Activated T-helper 2 cell treated with anti-CD3 and anti-CD28 coated beads, Interferon-gamma antibody, Interleukin-2, Interleukin-4, amounts not matched to agents 10 μg/mL and 5 μg/mL and 100 μg/mL, durations not matched to agents 14 hours and 24 hours and 36 hours (primary cell): ENCODE measurements at regions not wholly inside any gene's neighbourhood (a gene's known extent, or its start where the extent isn't known, plus 50 kb on each side); places are given as distances from the start of the nearest gene placed in this dataset.

Experiments
- DNase-seq: peaks from one replicate; pipeline ENCODE4 v3.0.0; 2021; ENCODE audit warnings: low spot score
- H3K27ac Mint-ChIP-seq: one replicate; pipeline ENCODE4 v1.8.0; 2021; ENCODE audit warnings: mixed read lengths
- H3K27me3 Mint-ChIP-seq: one replicate; pipeline ENCODE4 v1.8.0; 2021; ENCODE audit warnings: low read depth, mixed read lengths
- H3K36me3 Mint-ChIP-seq: one replicate; pipeline ENCODE4 v1.8.0; 2021; ENCODE audit warnings: low read depth, mixed read lengths
- H3K4me1 Mint-ChIP-seq: one replicate; pipeline ENCODE4 v1.8.0; 2021; ENCODE audit warnings: low read depth, mixed read lengths
- H3K4me3 Mint-ChIP-seq: one replicate; pipeline ENCODE4 v1.8.0; 2021; ENCODE audit warnings: low read depth, mild to moderate bottlenecking, moderate library complexity, mixed read lengths
- H3K9me3 Mint-ChIP-seq: one replicate; pipeline ENCODE4 v1.8.0; 2021; ENCODE audit warnings: mixed read lengths
- intact Hi-C: fragments of 100-400 bp; cut with micrococcal nuclease; formaldehyde crosslinking; loops from one replicate; pipeline ENCODE4 v1.15.1; 2023

DNA sequence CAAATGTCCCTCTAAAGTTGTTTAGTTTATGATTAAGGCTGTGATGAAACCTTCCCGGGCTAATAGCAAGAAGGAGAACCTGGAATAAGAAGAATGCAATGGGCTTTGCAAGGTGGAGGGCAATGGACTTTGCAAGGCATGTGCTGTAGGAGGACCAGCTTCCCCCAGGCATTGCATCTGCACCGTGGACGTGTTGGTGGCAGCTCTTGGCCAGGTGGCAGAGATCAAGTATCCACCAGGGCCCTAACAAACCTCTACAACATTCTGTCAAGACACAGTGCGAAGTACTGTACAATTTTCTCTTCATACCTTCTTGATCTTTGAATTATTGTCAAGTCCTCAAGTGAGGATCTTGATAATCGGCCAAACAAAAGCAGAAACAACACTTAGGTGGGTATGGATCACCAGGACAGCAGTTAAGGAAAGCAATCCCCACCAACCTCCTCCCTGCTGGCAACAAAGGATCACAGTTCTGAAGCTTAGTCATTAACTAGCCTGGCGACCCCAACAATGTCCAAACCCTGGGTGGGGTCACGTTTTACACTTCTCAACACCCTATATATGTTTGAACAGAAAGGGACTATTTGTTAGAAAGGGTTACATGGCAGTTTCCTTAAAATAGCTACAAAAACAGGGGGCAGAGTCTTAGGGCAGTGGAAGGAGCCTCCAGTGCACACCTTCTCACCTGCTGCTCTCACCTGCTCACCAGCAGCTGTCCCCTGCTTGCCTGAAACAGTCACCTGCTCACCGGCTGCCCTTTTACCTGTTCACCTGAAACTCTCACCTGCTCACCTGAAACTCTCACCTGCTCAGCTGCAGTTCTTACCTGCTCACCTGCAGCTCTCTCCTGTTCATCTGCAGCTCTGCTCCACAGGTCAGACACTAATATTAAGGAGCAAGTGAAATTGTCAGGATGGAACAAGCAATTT lies 137.9 kb upstream of the LIPC start:
- peaks cover 34% of the 10 kb centered on the region for H3K4me1 Mint-ChIP-seq
- no peaks in the 10 kb centered on the region for H3K36me3 Mint-ChIP-seq
- H3K27ac Mint-ChIP-seq = peak overlapping the region; percentile 18
- no peak for DNase-seq
- no peaks in the 10 kb centered on the region for H3K27me3 Mint-ChIP-seq
- no peak overlapping the region for H3K4me3 Mint-ChIP-seq
- H3K9me3 Mint-ChIP-seq = peaks cover 17% of the 10 kb centered on the region
- intact Hi-C loops = no loop called here

DNA sequence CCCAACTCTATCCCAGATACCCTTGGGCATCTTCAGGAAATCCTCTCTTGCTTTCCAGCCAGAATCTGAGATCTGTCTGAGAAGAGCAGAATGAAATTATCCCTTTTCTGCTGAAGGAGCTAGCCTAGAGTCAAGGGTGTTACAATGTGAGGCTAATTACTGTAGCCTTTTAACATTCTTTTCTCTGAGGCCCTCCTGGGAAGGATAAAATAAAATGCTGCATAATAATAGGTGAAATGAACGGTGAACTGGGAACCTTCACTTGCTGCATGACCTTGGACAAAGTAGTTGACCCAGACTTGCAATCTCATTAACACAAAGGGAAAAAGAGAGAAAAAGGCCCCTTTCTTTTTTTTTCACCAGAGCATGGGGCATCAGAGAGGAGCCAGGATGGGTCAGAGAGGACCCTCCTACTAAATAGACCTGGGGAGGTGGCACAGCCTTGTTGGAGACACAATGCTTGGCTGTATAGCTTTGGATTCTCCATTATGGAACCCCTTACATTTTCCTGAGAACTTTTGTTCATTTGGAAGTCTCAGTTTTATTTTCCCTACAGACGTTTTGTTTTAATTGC lies 137.0 kb upstream of the LIPC start:
- Mint-ChIP-seq H3K27ac (no peak overlapping the region), H3K9me3 (peaks cover 17% of the 10 kb centered on the region), H3K4me1 (peaks cover 34% of the 10 kb centered on the region), H3K36me3 (no peaks in the 10 kb centered on the region), H3K27me3 (no peaks in the 10 kb centered on the region), H3K4me3 (no peak overlapping the region)
- intact Hi-C loops = no loop called here
- no peak for DNase-seq

DNA sequence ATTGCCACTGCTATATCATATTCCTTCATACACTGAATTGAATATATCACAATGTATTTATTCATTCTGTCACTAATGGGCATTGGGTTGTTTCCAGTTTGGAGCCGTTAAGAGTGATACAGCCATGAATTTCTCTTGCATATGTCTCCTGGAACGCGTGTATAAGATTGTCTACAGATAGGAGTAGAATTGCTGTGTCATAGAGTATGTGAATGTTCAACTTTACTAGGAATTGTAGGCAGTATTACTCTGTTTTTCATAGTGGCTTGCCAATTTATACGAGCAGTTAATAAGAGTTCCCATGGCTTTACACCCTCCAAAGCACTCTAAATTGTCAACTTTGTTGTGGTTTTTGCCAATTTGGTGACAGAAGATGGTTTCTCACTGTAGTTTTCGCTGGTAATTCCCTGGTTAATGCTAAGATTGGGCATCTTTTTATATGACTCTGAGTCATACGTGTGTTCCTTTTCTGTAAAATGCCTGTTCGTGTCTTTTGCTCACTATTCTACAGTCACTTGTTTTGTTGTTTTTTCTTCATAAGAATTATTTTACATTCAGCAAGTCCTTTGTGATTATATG lies 136.1 kb upstream of the LIPC start:
- no peaks in the 10 kb centered on the region for H3K27me3 Mint-ChIP-seq
- H3K4me1 Mint-ChIP-seq = peaks cover 31% of the 10 kb centered on the region
- intact Hi-C loops = no loop called here

DNA sequence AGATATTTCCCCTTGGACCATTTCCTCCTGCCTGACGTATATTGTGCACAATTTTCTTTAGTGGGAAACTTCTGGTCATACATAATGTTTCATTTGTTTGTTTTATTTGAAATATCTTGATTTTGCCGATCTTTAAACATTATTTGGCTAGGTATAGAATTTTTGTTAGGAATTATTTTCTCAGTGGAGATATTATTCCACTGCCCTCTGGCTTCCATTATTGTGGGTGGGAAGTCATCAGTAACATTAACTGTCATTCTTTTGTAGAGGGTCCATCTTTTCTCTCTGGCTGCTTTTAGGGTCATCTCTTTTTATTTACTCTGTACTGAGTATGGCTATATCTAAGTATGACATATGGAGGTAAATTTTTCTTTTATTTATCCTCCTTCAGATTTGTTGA lies 135.5 kb upstream of the LIPC start:
- Mint-ChIP-seq H3K27me3 (no peaks in the 10 kb centered on the region), H3K36me3 (no peaks in the 10 kb centered on the region), H3K4me3 (no peak overlapping the region), H3K9me3 (peaks cover 17% of the 10 kb centered on the region), H3K27ac (no peak overlapping the region), H3K4me1 (peaks cover 28% of the 10 kb centered on the region)
- DNase-seq = no peak
- intact Hi-C loops = no loop called here

More for the DNA sequence above, 136.1 kb upstream of the LIPC start:
- H3K27ac Mint-ChIP-seq = no peak overlapping the region
- H3K9me3 Mint-ChIP-seq = peaks cover 17% of the 10 kb centered on the region
- DNase-seq = no peak
- no peaks in the 10 kb centered on the region for H3K36me3 Mint-ChIP-seq
- no peak overlapping the region for H3K4me3 Mint-ChIP-seq

DNA sequence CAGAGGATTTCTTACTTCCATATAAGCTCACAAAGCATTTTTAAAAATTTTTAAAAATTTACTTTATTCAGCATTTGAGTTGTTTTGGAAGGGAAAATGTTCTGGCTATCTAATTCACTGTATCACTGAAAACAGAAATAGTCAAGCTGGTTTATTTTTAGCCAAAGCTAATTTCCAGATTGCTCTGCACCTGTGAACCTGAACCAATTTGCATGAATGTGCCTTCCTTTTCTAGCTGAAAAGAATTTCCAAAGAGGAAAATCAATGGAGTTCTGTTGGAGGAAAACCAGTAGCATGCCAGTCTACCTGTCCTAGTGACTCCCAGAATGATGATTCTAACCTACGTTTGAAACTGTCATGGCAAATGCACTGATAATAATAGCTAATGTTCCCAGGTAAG lies 134.2 kb upstream of the LIPC start:
- intact Hi-C loops = no loop called here
- Mint-ChIP-seq H3K36me3 (no peaks in the 10 kb centered on the region), H3K27me3 (no peaks in the 10 kb centered on the region), H3K4me3 (no peak overlapping the region), H3K27ac (no peak overlapping the region), H3K9me3 (peaks cover 17% of the 10 kb centered on the region), H3K4me1 (peaks cover 16% of the 10 kb centered on the region)
- no peak for DNase-seq

DNA sequence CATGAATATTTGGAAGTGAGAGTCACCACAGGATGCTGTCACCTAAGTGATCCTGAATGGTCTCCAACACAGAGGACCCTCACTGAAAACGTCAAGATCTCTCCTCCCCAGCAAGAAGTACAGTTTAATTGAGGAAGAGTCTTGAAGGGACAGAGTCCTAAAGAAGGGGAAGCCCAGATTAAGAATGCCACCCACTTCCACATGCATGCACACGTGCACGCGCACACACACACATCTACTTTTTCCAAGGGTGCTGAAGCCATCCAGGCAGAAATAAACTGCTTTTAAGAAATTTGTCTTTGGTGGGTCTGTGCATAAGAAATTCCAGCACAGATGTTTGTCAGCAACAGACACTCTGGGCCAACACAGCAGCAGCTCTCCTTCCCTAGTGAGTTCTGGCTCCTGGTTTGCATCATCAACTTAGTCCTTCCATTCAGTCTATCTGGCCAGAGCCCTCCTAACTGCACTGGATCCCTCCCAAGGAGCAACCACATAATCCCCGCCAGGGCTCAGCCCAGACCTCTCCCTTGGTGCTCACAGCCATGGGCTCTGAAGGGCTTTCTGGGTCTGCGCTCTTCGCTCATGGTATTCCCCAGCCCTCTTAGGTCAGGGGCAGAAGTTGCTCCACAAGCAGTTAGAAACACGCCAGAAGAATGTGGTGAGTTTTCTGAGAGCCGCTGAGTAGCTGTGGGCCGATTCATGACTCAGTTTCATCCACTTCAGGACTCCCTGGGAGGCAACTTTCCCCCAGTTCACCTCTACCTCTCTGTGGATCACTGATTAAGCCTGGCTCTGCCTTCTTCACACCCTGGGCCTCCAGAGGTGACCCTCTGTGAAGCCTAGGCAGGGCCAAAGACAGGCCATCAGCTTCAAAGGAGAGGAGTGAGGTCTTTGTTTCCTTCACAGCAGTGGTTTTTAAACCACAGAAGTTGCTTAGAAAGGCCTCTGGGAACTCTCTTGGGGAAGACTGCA lies 132.6 kb upstream of the LIPC start:
- intact Hi-C loops = no loop called here
- H3K27me3 Mint-ChIP-seq = no peaks in the 10 kb centered on the region
- H3K4me3 Mint-ChIP-seq = no peak overlapping the region
- no peaks in the 10 kb centered on the region for H3K36me3 Mint-ChIP-seq
- no peak overlapping the region for H3K27ac Mint-ChIP-seq
- no peak for DNase-seq
- H3K4me1 Mint-ChIP-seq = peaks cover 12% of the 10 kb centered on the region
- H3K9me3 Mint-ChIP-seq = peaks cover 17% of the 10 kb centered on the region

DNA sequence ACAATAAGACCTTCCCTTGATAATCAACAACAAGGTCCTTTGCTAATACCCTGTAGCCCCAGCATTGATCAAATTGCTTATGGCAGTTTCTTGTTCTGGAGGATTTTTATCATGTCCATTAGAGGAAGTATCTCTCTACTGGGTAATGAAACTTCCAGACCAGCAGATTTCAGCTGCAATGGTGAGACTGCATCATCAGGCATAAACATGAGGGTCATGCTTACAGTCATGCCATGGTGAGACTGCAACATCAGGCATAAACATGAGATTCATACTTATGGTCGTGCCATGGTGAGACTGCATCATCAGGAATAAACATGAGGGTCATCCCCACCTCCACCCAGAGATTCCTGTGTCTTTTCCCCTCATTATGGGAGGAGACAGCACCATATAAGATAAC lies 129.0 kb upstream of the LIPC start:
- intact Hi-C loops = no loop called here
- H3K4me3 Mint-ChIP-seq = no peak overlapping the region
- H3K36me3 Mint-ChIP-seq = no peaks in the 10 kb centered on the region
- H3K27ac Mint-ChIP-seq = no peak overlapping the region
- no peaks in the 10 kb centered on the region for H3K9me3 Mint-ChIP-seq
- peaks cover 11% of the 10 kb centered on the region for H3K4me1 Mint-ChIP-seq
- no peaks in the 10 kb centered on the region for H3K27me3 Mint-ChIP-seq
- no peak for DNase-seq

DNA sequence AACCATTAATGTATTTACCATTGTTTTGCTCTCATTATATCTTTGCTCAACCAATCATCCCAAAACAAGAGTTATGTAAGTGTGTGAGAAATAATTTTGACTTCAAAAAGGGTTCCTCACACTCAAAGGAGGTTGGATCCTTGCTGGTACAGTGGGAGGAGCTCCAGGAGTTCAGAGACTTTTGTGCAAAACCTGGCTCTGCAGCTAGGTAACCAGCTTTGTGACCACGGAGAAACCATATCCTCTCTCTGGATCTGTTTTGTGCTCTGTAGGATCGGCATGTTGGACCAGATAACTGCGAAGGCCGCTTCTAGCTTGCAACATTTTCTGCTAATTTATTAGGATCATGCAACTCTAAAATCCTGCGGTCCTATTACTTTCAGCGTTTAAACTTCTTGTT lies 128.6 kb upstream of the LIPC start:
- no peaks in the 10 kb centered on the region for H3K36me3 Mint-ChIP-seq
- no peak for DNase-seq
- intact Hi-C loops = no loop called here
- no peaks in the 10 kb centered on the region for H3K9me3 Mint-ChIP-seq
- no peaks in the 10 kb centered on the region for H3K27me3 Mint-ChIP-seq
- no peak overlapping the region for H3K27ac Mint-ChIP-seq
- no peak overlapping the region for H3K4me3 Mint-ChIP-seq
- peaks cover 11% of the 10 kb centered on the region for H3K4me1 Mint-ChIP-seq

DNA sequence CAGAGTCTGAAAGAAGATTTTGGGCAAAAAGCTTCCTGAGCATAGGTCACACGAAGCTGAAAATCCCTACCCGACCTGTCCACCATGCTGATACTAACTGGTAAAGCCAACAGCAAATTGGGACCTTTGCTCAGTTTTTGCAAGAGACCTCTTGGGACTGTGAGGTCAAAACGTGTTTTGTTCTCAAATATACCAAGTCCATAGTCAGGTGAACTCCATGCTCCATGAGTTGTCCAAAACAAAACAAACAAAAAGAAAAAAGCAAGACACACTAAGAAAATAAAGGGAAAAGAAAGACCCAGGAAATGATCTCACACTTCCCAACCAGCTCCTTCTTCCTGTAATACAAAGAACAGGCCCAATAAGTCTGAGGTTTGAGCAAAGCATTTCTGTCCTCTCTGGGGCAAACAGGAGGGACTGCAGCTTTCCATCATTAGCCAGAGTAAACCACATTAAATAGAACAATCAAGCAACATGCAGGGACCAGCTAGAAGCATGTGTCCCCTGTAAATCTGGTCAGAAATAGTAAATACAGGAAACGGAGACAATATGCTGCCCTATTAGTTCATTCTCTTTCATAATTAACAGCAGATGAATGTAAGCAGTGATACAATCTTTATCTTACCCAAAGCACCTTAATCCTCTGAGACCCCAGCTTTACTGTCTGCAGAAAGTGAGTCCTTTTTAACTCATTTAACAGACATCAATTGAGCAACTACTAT lies 125.0 kb upstream of the LIPC start:
- Mint-ChIP-seq H3K27me3 (no peaks in the 10 kb centered on the region), H3K9me3 (no peaks in the 10 kb centered on the region), H3K4me1 (peaks cover 11% of the 10 kb centered on the region), H3K4me3 (no peak overlapping the region), H3K36me3 (no peaks in the 10 kb centered on the region), H3K27ac (no peak overlapping the region)
- DNase-seq = no peak
- intact Hi-C loops = no loop called here

DNA sequence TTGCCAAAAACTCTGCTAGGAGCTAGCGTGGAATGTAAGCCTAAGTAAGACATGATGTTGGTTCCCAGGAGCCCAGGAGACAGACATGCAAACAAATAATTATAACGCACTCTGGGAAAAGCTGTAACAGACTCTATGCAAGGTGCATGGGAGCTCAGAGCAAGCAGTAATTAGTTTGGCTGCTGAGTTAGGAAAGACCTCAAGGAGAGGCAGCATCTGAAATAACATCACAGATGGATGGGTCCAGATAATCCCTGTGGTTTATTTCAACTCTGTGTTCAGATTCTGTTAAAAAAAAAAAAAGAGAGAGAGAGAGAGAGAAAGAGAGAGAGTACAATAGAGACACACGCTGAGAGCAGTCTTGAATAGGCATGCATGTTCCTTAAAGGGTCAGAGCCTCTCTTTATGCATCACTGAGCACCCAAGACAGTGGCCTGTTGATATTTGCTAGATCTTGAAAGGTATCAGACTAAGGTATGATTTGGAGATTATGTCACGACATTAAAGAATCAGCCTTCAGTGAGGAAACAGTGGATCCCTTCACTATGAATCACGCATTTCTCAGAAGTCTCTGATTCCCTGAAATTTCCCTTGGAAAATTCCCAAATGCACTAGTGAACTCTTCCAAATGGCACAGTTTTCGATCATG lies 124.4 kb upstream of the LIPC start:
- H3K4me3 Mint-ChIP-seq = no peak overlapping the region
- H3K36me3 Mint-ChIP-seq = no peaks in the 10 kb centered on the region
- H3K4me1 Mint-ChIP-seq = peaks cover 11% of the 10 kb centered on the region
- no peaks in the 10 kb centered on the region for H3K9me3 Mint-ChIP-seq
- DNase-seq = no peak
- H3K27me3 Mint-ChIP-seq = no peaks in the 10 kb centered on the region
- H3K27ac Mint-ChIP-seq = no peak overlapping the region
- intact Hi-C loops = no loop called here

DNA sequence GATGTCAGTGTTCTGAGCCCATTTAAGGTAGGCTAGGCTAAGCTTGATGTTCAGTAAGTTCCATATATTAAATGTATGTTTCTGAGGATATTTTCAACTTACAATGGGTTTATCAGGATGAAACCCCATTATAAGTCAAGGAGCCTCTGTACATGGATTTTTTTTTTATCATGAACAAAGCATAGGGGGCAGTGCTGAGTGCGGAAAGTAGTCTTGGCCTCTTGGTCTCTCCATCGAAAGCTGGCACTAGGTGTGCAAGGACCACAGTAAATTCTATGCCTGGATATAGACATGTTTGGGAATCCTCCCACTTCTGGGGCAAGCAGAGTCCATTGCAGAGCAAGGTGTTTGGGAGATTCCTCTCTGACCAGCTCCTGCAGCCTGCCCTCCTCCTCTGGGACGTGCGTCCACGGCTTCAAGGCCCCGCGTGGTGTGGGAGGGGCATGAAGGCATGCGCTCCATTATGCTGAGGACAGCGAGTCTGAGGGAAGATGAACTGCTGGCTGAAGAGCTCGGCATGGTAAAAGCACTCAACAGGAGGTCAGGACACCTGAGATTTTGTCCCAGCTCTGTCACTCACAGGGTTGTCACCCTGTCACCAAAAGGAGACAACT lies 122.9 kb upstream of the LIPC start:
- intact Hi-C loops = no loop called here
- H3K27ac Mint-ChIP-seq = no peak overlapping the region
- no peak overlapping the region for H3K4me3 Mint-ChIP-seq
- H3K27me3 Mint-ChIP-seq = no peaks in the 10 kb centered on the region
- no peaks in the 10 kb centered on the region for H3K36me3 Mint-ChIP-seq
- H3K9me3 Mint-ChIP-seq = no peaks in the 10 kb centered on the region
- DNase-seq = no peak
- H3K4me1 Mint-ChIP-seq = peaks cover 13% of the 10 kb centered on the region
